Left colon (tissue), 2 donors: ENCODE measurements at regions not wholly inside any gene's neighbourhood (a gene's known extent, or its start where the extent isn't known, plus 50 kb on each side); places are given as distances from the start of the nearest gene placed in this dataset.
A peak's percentile ranks its signal among the peaks of the same experiment; 100 is the strongest.

Experiments
- ATAC-seq: fragments of 200-7000 bp; cut with Tn5 transposase; one replicate; pipeline ENCODE4 v1.9.1; 2020; ENCODE audit warnings: mild to moderate bottlenecking, moderate library complexity
- DNase-seq, 2 donors: peaks; one replicate each; pipeline ENCODE4 v3.0.0-alpha.2; 2020
- intact Hi-C, 2 donors: fragments of 100-400 bp; cut with DNase I in 1 of 2; cut with micrococcal nuclease in 1 of 2; formaldehyde crosslinking; loops; one replicate each; pipeline versions ENCODE4 v1.11.2 to v1.14.0; 2022; cut with DNase I, micrococcal nuclease
- donor health status: DM: no; HTN: no; CAD: no.
- donor health status: DM: yes; HTN: yes; CAD: no.

GRCh38 chr9:17021387-17021970 is 113.4 kb upstream of the CNTLN start:
- intact Hi-C loops, result no loop called here
- DNase-seq (no peak), ATAC-seq (no peak)

GRCh38 chr9:17019398-17019797 is 115.4 kb upstream of the CNTLN start:
- ATAC-seq (no peak), DNase-seq (no peak)
- intact Hi-C loops, result no loop called here

- no peak for DNase-seq
- intact Hi-C loops, result no loop called here
- ATAC-seq, result no peak
Observed at GRCh38 chr9:17018540-17019196, 116.2 kb upstream of the CNTLN start.

- DNase-seq (no peak), ATAC-seq (no peak)
- intact Hi-C loops, result no loop called here
Observed at GRCh38 chr9:17017931-17018491, 116.8 kb upstream of the CNTLN start.

- intact Hi-C loops, result no loop called here
- DNase-seq (no peak), ATAC-seq (peak; percentile 32)
Observed at GRCh38 chr9:17013891-17014290, 120.9 kb upstream of the CNTLN start.

- DNase-seq (no peak), ATAC-seq (peak; percentile 21)
- intact Hi-C loops, result no loop called here
Observed at GRCh38 chr9:17013010-17013409, 121.8 kb upstream of the CNTLN start.

- intact Hi-C loops, result no loop called here
- ATAC-seq (peak; percentile 67), DNase-seq (no peak)
Observed at GRCh38 chr9:17011880-17012279, 123.0 kb upstream of the CNTLN start.

- DNase-seq (no peak), ATAC-seq (peak; percentile 45)
- intact Hi-C loops, result no loop called here
Observed at GRCh38 chr9:17009071-17009470, 125.8 kb upstream of the CNTLN start.

- intact Hi-C loops, result no loop called here
- ATAC-seq (peak; percentile 97), DNase-seq (peak; percentile 44 to 58)
Observed at GRCh38 chr9:17005056-17005823, 129.6 kb upstream of the CNTLN start.

- intact Hi-C loops, result no loop called here
- peak; percentile 19 for ATAC-seq
- DNase-seq, result no peak
Observed at GRCh38 chr9:17004500-17004899, 130.3 kb upstream of the CNTLN start.

GRCh38 chr9:17003576-17004240 is 131.1 kb upstream of the CNTLN start:
- intact Hi-C loops, result no loop called here
- no peak for DNase-seq
- ATAC-seq, result no peak

GRCh38 chr9:16996901-16997491 is 126.5 kb upstream of the BNC2 start:
- intact Hi-C loops, result no loop called here

GRCh38 chr9:16992138-16992537 is 121.7 kb upstream of the BNC2 start:
- intact Hi-C loops, result no loop called here
- no peak for DNase-seq
- ATAC-seq, result no peak

More at GRCh38 chr9:16996901-16997491, 126.5 kb upstream of the BNC2 start:
- ATAC-seq, result no peak
- no peak for DNase-seq

- ATAC-seq, result no peak
Observed at GRCh38 chr9:16987026-16987425, 116.6 kb upstream of the BNC2 start.

GRCh38 chr9:16986556-16986955 is 116.1 kb upstream of the BNC2 start:
- DNase-seq, result no peak
- intact Hi-C loops, result no loop called here
- ATAC-seq, result no peak

More at GRCh38 chr9:16987026-16987425, 116.6 kb upstream of the BNC2 start:
- no peak for DNase-seq
- intact Hi-C loops, result no loop called here

GRCh38 chr9:16985559-16986348 is 115.3 kb upstream of the BNC2 start:
- ATAC-seq (no peak), DNase-seq (peak in 1 of 2 donors; percentile 28)
- intact Hi-C loops, result no loop called here

- ATAC-seq (no peak), DNase-seq (no peak)
- intact Hi-C loops, result no loop called here
Observed at GRCh38 chr9:16982780-16983310, 112.4 kb upstream of the BNC2 start.

GRCh38 chr9:16976427-16976826 is 106.0 kb upstream of the BNC2 start:
- ATAC-seq, result no peak
- intact Hi-C loops, result no loop called here
- no peak for DNase-seq
